ENCODE measurements at regions not wholly inside any gene's neighbourhood (a gene's known extent, or its start where the extent isn't known, plus 50 kb on each side); places are given as distances from the start of the nearest gene placed in this dataset.

DNA sequence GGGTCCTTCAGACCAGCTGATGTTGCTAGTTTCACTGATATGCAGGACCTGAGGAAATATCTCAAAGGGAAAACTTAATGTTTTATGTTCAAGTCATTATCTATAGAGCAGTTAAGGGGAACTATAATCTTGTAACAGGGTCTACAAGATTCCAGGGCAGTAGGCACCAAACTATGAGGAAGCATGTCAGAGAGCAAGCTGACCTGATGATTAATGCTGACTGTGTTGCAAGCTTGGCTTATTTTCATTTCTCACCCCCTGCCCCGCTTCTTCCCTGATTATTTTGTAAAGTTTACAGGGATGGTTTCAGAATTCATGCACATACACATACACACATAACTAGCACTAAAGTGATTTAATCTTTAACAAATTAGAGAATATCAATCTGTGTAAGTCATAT lies 84.3 kb upstream of the CACNA2D1 start:
- TF ChIP-seq, protein P1, sequence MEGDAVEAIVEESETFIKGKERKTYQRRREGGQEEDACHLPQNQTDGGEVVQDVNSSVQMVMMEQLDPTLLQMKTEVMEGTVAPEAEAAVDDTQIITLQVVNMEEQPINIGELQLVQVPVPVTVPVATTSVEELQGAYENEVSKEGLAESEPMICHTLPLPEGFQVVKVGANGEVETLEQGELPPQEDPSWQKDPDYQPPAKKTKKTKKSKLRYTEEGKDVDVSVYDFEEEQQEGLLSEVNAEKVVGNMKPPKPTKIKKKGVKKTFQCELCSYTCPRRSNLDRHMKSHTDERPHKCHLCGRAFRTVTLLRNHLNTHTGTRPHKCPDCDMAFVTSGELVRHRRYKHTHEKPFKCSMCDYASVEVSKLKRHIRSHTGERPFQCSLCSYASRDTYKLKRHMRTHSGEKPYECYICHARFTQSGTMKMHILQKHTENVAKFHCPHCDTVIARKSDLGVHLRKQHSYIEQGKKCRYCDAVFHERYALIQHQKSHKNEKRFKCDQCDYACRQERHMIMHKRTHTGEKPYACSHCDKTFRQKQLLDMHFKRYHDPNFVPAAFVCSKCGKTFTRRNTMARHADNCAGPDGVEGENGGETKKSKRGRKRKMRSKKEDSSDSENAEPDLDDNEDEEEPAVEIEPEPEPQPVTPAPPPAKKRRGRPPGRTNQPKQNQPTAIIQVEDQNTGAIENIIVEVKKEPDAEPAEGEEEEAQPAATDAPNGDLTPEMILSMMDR (IDR thresholded peaks at IDR 0.05; ENCODE audit: poor library complexity, severe bottlenecking), result no peak
- TF ChIP-seq TAF1 (IDR thresholded peaks at IDR 0.05; ENCODE audit: low read depth), result no peak
- TF ChIP-seq RAD21 (conservative IDR thresholded peaks at IDR 0.05), result no peak
- no peak for TF ChIP-seq EZH2 (IDR thresholded peaks at IDR 0.05; ENCODE audit: borderline replicate concordance, insufficient read depth, low read length, poor library complexity, severe bottlenecking)
- no peak for TF ChIP-seq EP300 (conservative IDR thresholded peaks at IDR 0.05; ENCODE audit: poor library complexity, severe bottlenecking)
- TF ChIP-seq POLR2AphosphoS5 (IDR thresholded peaks at IDR 0.05), result no peak
- TF ChIP-seq MXI1 (conservative IDR thresholded peaks at IDR 0.05; ENCODE audit: poor library complexity, severe bottlenecking), result no peak
- TF ChIP-seq, protein P2, sequence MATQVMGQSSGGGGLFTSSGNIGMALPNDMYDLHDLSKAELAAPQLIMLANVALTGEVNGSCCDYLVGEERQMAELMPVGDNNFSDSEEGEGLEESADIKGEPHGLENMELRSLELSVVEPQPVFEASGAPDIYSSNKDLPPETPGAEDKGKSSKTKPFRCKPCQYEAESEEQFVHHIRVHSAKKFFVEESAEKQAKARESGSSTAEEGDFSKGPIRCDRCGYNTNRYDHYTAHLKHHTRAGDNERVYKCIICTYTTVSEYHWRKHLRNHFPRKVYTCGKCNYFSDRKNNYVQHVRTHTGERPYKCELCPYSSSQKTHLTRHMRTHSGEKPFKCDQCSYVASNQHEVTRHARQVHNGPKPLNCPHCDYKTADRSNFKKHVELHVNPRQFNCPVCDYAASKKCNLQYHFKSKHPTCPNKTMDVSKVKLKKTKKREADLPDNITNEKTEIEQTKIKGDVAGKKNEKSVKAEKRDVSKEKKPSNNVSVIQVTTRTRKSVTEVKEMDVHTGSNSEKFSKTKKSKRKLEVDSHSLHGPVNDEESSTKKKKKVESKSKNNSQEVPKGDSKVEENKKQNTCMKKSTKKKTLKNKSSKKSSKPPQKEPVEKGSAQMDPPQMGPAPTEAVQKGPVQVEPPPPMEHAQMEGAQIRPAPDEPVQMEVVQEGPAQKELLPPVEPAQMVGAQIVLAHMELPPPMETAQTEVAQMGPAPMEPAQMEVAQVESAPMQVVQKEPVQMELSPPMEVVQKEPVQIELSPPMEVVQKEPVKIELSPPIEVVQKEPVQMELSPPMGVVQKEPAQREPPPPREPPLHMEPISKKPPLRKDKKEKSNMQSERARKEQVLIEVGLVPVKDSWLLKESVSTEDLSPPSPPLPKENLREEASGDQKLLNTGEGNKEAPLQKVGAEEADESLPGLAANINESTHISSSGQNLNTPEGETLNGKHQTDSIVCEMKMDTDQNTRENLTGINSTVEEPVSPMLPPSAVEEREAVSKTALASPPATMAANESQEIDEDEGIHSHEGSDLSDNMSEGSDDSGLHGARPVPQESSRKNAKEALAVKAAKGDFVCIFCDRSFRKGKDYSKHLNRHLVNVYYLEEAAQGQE (IDR thresholded peaks at IDR 0.05; ENCODE audit: borderline replicate concordance), result no peak
- no peak for TF ChIP-seq SMC3 (conservative IDR thresholded peaks at IDR 0.05; ENCODE audit: poor library complexity)

Data from neural cell (in vitro differentiated cells).